Keratinocyte (primary cell): ENCODE measurements at regions not wholly inside any gene's neighbourhood (a gene's known extent, or its start where the extent isn't known, plus 50 kb on each side); places are given as distances from the start of the nearest gene placed in this dataset.

Experiments used
- EZH2 ChIP-seq: IDR thresholded peaks from one replicate; pipeline ENCODE4 v1.6.1; 2012; ENCODE audit warnings: inconsistent platforms, mild to moderate bottlenecking, low read length, moderate library complexity
- TF ChIP-seq, protein P1 (sequence below), 3 experiments: IDR thresholded peaks in 1 of 3; conservative IDR thresholded peaks in 1 of 3; optimal IDR thresholded peaks in 1 of 3; 2 replicates in 2 of 3; 3 replicates in 1 of 3; pipeline versions ENCODE3 to v1.5.1; 2011; ENCODE audit warnings: low read length in 3 of 3, mild to moderate bottlenecking in 3 of 3, moderate library complexity in 2 of 3, control low read depth in 1 of 3, inconsistent platforms in 1 of 3; ENCODE audit not compliant: insufficient read depth in 2 of 3; ENCODE audit errors: extremely low read depth in 1 of 3

DNA sequence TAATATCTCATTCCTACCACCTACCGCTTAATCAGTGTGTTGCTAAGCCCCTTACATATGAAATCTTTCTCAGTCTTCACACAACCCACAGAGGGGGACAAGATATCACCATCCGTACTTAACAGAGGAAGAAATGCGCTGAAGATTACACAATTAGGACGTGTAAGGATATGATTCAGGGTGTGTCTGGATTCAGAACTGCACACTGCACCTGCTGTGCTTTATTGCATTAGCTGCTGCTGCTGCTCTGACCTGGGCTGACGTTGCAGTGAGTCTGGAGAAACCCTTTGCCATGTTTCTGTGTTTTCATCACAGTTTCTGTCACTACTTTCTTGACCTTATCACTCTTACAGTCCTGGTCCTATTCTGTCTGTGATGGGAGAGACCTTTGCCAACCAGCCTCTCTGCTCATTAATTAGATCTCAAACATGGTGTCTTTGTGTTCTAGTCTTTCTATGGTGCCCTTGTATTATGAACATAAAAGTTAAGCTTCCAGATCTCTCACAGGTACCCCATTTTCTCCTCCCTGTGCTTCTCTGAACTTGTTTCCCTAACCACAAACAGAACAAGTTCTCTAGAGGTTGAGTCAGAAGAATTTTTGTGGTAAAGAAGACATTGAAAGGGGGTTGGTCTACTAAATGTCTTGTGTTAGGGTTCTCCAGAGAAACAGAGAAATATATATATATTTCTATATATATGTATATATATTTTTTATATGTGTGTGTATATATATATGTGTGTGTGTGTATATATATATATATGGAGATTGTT lies 92.9 kb upstream of the CYP1B1 start:
- TF ChIP-seq, protein P1, sequence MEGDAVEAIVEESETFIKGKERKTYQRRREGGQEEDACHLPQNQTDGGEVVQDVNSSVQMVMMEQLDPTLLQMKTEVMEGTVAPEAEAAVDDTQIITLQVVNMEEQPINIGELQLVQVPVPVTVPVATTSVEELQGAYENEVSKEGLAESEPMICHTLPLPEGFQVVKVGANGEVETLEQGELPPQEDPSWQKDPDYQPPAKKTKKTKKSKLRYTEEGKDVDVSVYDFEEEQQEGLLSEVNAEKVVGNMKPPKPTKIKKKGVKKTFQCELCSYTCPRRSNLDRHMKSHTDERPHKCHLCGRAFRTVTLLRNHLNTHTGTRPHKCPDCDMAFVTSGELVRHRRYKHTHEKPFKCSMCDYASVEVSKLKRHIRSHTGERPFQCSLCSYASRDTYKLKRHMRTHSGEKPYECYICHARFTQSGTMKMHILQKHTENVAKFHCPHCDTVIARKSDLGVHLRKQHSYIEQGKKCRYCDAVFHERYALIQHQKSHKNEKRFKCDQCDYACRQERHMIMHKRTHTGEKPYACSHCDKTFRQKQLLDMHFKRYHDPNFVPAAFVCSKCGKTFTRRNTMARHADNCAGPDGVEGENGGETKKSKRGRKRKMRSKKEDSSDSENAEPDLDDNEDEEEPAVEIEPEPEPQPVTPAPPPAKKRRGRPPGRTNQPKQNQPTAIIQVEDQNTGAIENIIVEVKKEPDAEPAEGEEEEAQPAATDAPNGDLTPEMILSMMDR (optimal IDR thresholded peaks at IDR 0.05 in 1 of 3, IDR thresholded peaks at IDR 0.05 in 1 of 3, conservative IDR thresholded peaks at IDR 0.05 in 1 of 3; ENCODE audit: extremely low read depth in 1 of 3, insufficient read depth in 2 of 3, low read length in 3 of 3): peak in 1 of 3 experiments; percentile 3
- no peak for TF ChIP-seq EZH2
